ENCODE measurements at regions not wholly inside any gene's neighbourhood (a gene's known extent, or its start where the extent isn't known, plus 50 kb on each side); places are given as distances from the start of the nearest gene placed in this dataset.

- DNase-seq, result peak in 1 of 2 donors; percentile 32
Observed at GRCh38 chr2:19677825-19678518, 223.8 kb downstream of the TTC32 start.

- DNase-seq, result no peak
Observed at GRCh38 chr2:19677215-19677777, 224.5 kb downstream of the TTC32 start.

- DNase-seq, result no peak
Observed at GRCh38 chr2:19676770-19677169, 225.0 kb downstream of the TTC32 start.

- no peak for DNase-seq
Observed at GRCh38 chr2:19675856-19676460, 225.8 kb downstream of the TTC32 start.

GRCh38 chr2:19675003-19675629, 226.7 kb downstream of the TTC32 start:
- no peak for DNase-seq

GRCh38 chr2:19674051-19675002, 227.5 kb downstream of the TTC32 start:
- DNase-seq, result no peak

- DNase-seq, result no peak
Observed at GRCh38 chr2:19673213-19673791, 228.5 kb downstream of the TTC32 start.

GRCh38 chr2:19671916-19672315, 229.9 kb downstream of the TTC32 start:
- no peak for DNase-seq

- no peak for DNase-seq
Observed at GRCh38 chr2:19671311-19671710, 230.5 kb downstream of the TTC32 start.

- DNase-seq, result no peak
Observed at GRCh38 chr2:19670303-19670702, 231.5 kb downstream of the TTC32 start.

- no peak for DNase-seq
Observed at GRCh38 chr2:19669559-19669958, 232.2 kb downstream of the TTC32 start.

GRCh38 chr2:19669126-19669525, 232.7 kb downstream of the TTC32 start:
- no peak for DNase-seq

GRCh38 chr2:19667536-19667949, 234.2 kb downstream of the TTC32 start:
- DNase-seq, result no peak

- peak in 1 of 2 donors; percentile 23 for DNase-seq
Observed at GRCh38 chr2:19667085-19667484, 234.7 kb downstream of the TTC32 start.

GRCh38 chr2:19664646-19665045, 237.1 kb downstream of the TTC32 start:
- no peak for DNase-seq

GRCh38 chr2:19659024-19659792, 242.6 kb downstream of the TTC32 start:
- no peak for DNase-seq

- no peak for DNase-seq
Observed at GRCh38 chr2:19656011-19656410, 245.8 kb downstream of the TTC32 start.

GRCh38 chr2:19654310-19655090, 247.3 kb downstream of the TTC32 start:
- no peak for DNase-seq

GRCh38 chr2:19653509-19653908, 248.3 kb downstream of the TTC32 start:
- DNase-seq, result no peak

- DNase-seq, result no peak
Observed at GRCh38 chr2:19652811-19653210, 249.0 kb downstream of the TTC32 start.
